LHCN-M2 (cell line): ENCODE measurements at regions not wholly inside any gene's neighbourhood (a gene's known extent, or its start where the extent isn't known, plus 50 kb on each side); places are given as distances from the start of the nearest gene placed in this dataset.

Source experiments
- DNase-seq: peaks from one replicate; pipeline ENCODE4 v3.0.0-alpha.2; 2012; ENCODE audit warnings: low read depth

- no peak for DNase-seq
Measured at GRCh38 chr6:14187406-14187805, 69.8 kb downstream of the CD83 start.

GRCh38 chr6:14189074-14189473 lies 71.5 kb downstream of the CD83 start:
- DNase-seq, result no peak

- no peak for DNase-seq
Measured at GRCh38 chr6:14190191-14190928, 72.8 kb downstream of the CD83 start.

- no peak for DNase-seq
Measured at GRCh38 chr6:14190929-14191224, 73.3 kb downstream of the CD83 start.

GRCh38 chr6:14191761-14192160 lies 74.2 kb downstream of the CD83 start:
- no peak for DNase-seq

GRCh38 chr6:14192216-14192788 lies 74.7 kb downstream of the CD83 start:
- no peak for DNase-seq

- no peak for DNase-seq
Measured at GRCh38 chr6:14193524-14193923, 76.0 kb downstream of the CD83 start.

GRCh38 chr6:14194483-14194882 lies 76.9 kb downstream of the CD83 start:
- DNase-seq, result no peak

GRCh38 chr6:14194976-14195375 lies 77.4 kb downstream of the CD83 start:
- DNase-seq, result no peak

- DNase-seq, result no peak
Measured at GRCh38 chr6:14196026-14196425, 78.5 kb downstream of the CD83 start.

- no peak for DNase-seq
Measured at GRCh38 chr6:14197118-14197517, 79.5 kb downstream of the CD83 start.

GRCh38 chr6:14200047-14200446 lies 82.5 kb downstream of the CD83 start:
- peak; percentile 39 for DNase-seq

- DNase-seq, result no peak
Measured at GRCh38 chr6:14202947-14203346, 85.4 kb downstream of the CD83 start.

- no peak for DNase-seq
Measured at GRCh38 chr6:14206391-14206790, 88.8 kb downstream of the CD83 start.

GRCh38 chr6:14207448-14207847 lies 89.9 kb downstream of the CD83 start:
- DNase-seq, result peak; percentile 16

- no peak for DNase-seq
Measured at GRCh38 chr6:14209000-14209399, 91.4 kb downstream of the CD83 start.

GRCh38 chr6:14210077-14210476 lies 92.5 kb downstream of the CD83 start:
- no peak for DNase-seq

GRCh38 chr6:14210663-14211561 lies 93.3 kb downstream of the CD83 start:
- DNase-seq, result peak; percentile 83

- DNase-seq, result no peak
Measured at GRCh38 chr6:14211562-14211942, 94.0 kb downstream of the CD83 start.

GRCh38 chr6:14212020-14212419 lies 94.4 kb downstream of the CD83 start:
- no peak for DNase-seq

GRCh38 chr6:14212632-14213031 lies 95.1 kb downstream of the CD83 start:
- DNase-seq, result no peak

GRCh38 chr6:14216946-14217684 lies 99.5 kb downstream of the CD83 start:
- no peak for DNase-seq
